Heart right ventricle (tissue), 16 donors: ENCODE measurements at regions not wholly inside any gene's neighbourhood (a gene's known extent, or its start where the extent isn't known, plus 50 kb on each side); places are given as distances from the start of the nearest gene placed in this dataset.

Experiments used
- ATAC-seq, 8 donors: fragments of 200-7000 bp; cut with Tn5 transposase; one replicate each; pipeline ENCODE4 v1.9.1; 2020; ENCODE audit warnings: mild to moderate bottlenecking in 8 of 8, moderate library complexity in 8 of 8, moderate number of reproducible peaks in 1 of 8
- DNase-seq, 2 donors: peaks; one replicate each; pipeline ENCODE4 v3.0.0-alpha.2; 2020
- H3K27ac ChIP-seq, 10 donors: fragments of 200-600 bp; sonication (generic) in 2 of 10; one replicate each; pipeline versions ENCODE4 v1.5.0 to v1.8.0; 2020 to 2022; ENCODE audit warnings: mild to moderate bottlenecking in 3 of 10
- H3K27me3 ChIP-seq, 7 donors: fragments of 200-600 bp; one replicate each; pipeline ENCODE4 v1.8.0; 2021 to 2022; ENCODE audit warnings: mild to moderate bottlenecking in 2 of 7
- H3K36me3 ChIP-seq, 9 donors: fragments of 200-600 bp; sonication (generic) in 1 of 9; one replicate each; pipeline versions ENCODE4 v1.5.0 to v1.8.0; 2020 to 2022; ENCODE audit warnings: mild to moderate bottlenecking in 2 of 9
- H3K4me1 ChIP-seq, 9 donors: fragments of 200-600 bp; sonication (generic) in 1 of 9; one replicate each; pipeline versions ENCODE4 v1.5.0 to v1.8.0; 2020 to 2022; ENCODE audit warnings: mild to moderate bottlenecking in 4 of 9
- H3K4me3 ChIP-seq, 10 donors: fragments of 200-600 bp; sonication (generic) in 2 of 10; one replicate each; pipeline versions ENCODE4 v1.5.0 to v1.8.0; 2020 to 2022; ENCODE audit warnings: mild to moderate bottlenecking in 7 of 10, moderate library complexity in 2 of 10
- H3K9me3 ChIP-seq, 11 donors: fragments of 200-600 bp in 10 of 11; sonication (generic) in 2 of 11; one replicate each; pipeline versions ENCODE4 v1.5.0 to v1.8.0; 2013 to 2022; ENCODE audit warnings: mild to moderate bottlenecking in 2 of 11, control low read depth in 1 of 11, moderate library complexity in 1 of 11
- CTCF ChIP-seq, 9 donors: fragments of 200-600 bp; sonication (generic) in 2 of 9; IDR thresholded peaks; one replicate each; pipeline versions ENCODE4 v1.5.0 to v1.8.0; 2021 to 2022; ENCODE audit warnings: antibody characterized with exemption in 9 of 9, mild to moderate bottlenecking in 5 of 9, moderate library complexity in 1 of 9
- WGBS, 2 donors: extraction: QIAGEN DNeasy Blood & Tissue Kit; methylation state at CpG; one replicate each; pipeline ENCODE4 v1.1.7; 2013; ENCODE audit warnings: inconsistent platforms in 1 of 2; 5-methylcytosine and 5-hydroxymethylcytosine counted together
- intact Hi-C, 10 donors: fragments of 100-400 bp; cut with DNase I; formaldehyde crosslinking; loops; one replicate each; pipeline versions ENCODE4 v1.11.1 to v1.14.2; 2022
- donor health status: Arrhythmogenic right ventricular cardiomyopathy.
- donor health status: ischemic (EF 13 %, LVEDD 7.1; RV severe dilation, severe dysfunction).
- donor health status: healthy with polysubstance abuse.
- donor health status: DM: no; HTN: yes; CAD: no.
- donor health status: DM: no; HTN: no; CAD: no.
- donor health status: ischemic (EF 25% LVEDD 6.9; RV normal size, moderate dysfunction).
- donor health status: ischemic (EF 25% LVEDD 5.7; RV mildly dilated, moderate dysfunction).
- donor health status: healthy.
- donor health status: DM: yes; HTN: yes; CAD: no.
- donor health status: Ischemic cardiomyopathy.
- donor health status: ischemic (EF 35%, LVEDD 5.7; RV mildly dilated, moderate dysfunction).
- donor health status: nonischemic (EF 11% LVEDD 7.7; RV severe dilation, severe dysfunction).
- donor health status: DM: yes; HTN: yes; CAD: no.
- donor health status: PGD.
- donor health status: ischemic (EF 29% LVEDD 5.4; RV normal size, mild dysfunction).
- donor health status: nonischemic (EF 23%, LVEDD 6.1; RV moderate dilation, normal function).

- no peak overlapping the region for H3K4me3 ChIP-seq
- H3K27me3 ChIP-seq = no peaks in the 10 kb centered on the region
- DNase-seq = no peak
- H3K27ac ChIP-seq = no peak overlapping the region
- ATAC-seq = no peak
- WGBS, 2 donors = 96 to 100% methylated on average over 3 of the region's 3 CpGs
- intact Hi-C loops = loop anchor here in 1 of 10 donors (5.0 kb wide), 1 partner anchor 43 kb away; no protein-coding TSS in a partner anchor
- peaks cover 3 to 20% (median 15%) of the 10 kb centered on the region in 9 donors for H3K4me1 ChIP-seq
- TF ChIP-seq CTCF (IDR thresholded peaks at IDR 0.05) = no peak
- H3K36me3 ChIP-seq = no peaks in the 10 kb centered on the region
- H3K9me3 ChIP-seq = no peaks in the 10 kb centered on the region
These were observed 88.0 kb upstream of the NFIA start for GRCh38 chr1:60994369-60994768.

- 81 to 82% methylated on average over 1 of the region's 1 CpG for WGBS, 2 donors
- ATAC-seq (peak in 1 of 8 donors; percentile 4), DNase-seq (no peak)
- Histone ChIP-seq H3K36me3 (no peaks in the 10 kb centered on the region), H3K27ac (peak overlapping the region in 1 of 10 donors; percentile 86), H3K9me3 (no peaks in the 10 kb centered on the region), H3K27me3 (no peaks in the 10 kb centered on the region), H3K4me3 (no peak overlapping the region), H3K4me1 (peaks cover 3 to 36% (median 22%) of the 10 kb centered on the region in 9 donors)
- TF ChIP-seq CTCF (IDR thresholded peaks at IDR 0.05) = no peak
- intact Hi-C loops = loop anchor here in 1 of 10 donors (5.0 kb wide), 1 partner anchor 45 kb away; no protein-coding TSS in a partner anchor
These were observed 90.2 kb upstream of the NFIA start for GRCh38 chr1:60992165-60992564.

GRCh38 chr1:60990714-60991090, 91.7 kb upstream of the NFIA start:
- Histone ChIP-seq H3K27me3 (no peaks in the 10 kb centered on the region), H3K4me3 (no peak overlapping the region), H3K4me1 (peaks cover 3 to 36% (median 22%) of the 10 kb centered on the region in 9 donors), H3K27ac (peak overlapping the region in 9 of 10 donors; percentile 36 to 86 (median 72)), H3K9me3 (no peaks in the 10 kb centered on the region), H3K36me3 (no peaks in the 10 kb centered on the region)
- TF ChIP-seq CTCF (IDR thresholded peaks at IDR 0.05) = no peak
- no peak for DNase-seq
- intact Hi-C loops = loop anchor here in 1 of 10 donors (5.0 kb wide), 1 partner anchor 47 kb away; no protein-coding TSS in a partner anchor
- ATAC-seq = no peak
- WGBS, 2 donors = 78 to 81% methylated on average over 8 of the region's 8 CpGs

GRCh38 chr1:60989749-60990713, 92.3 kb upstream of the NFIA start:
- WGBS, 2 donors = 29 to 39% methylated on average over 7 of the region's 7 CpGs
- H3K36me3 ChIP-seq = no peaks in the 10 kb centered on the region
- H3K4me3 ChIP-seq = no peak overlapping the region
- H3K4me1 ChIP-seq = peaks cover 3 to 39% (median 22%) of the 10 kb centered on the region in 9 donors
- H3K9me3 ChIP-seq = no peaks in the 10 kb centered on the region
- peak overlapping the region; percentile 26 to 86 (median 70) for H3K27ac ChIP-seq
- TF ChIP-seq CTCF (IDR thresholded peaks at IDR 0.05) = no peak
- intact Hi-C loops = loop anchor here in 2 of 10 donors (5.0 to 10.0 kb wide), 2 partner anchors 47 to 455 kb away; no protein-coding TSS in a partner anchor
- ATAC-seq = peak; percentile 60 to 85 (median 80)
- no peaks in the 10 kb centered on the region for H3K27me3 ChIP-seq
- peak; percentile 33 to 71 for DNase-seq
